Heart left ventricle (tissue), 13 donors: ENCODE measurements at regions not wholly inside any gene's neighbourhood (a gene's known extent, or its start where the extent isn't known, plus 50 kb on each side); places are given as distances from the start of the nearest gene placed in this dataset.
"Not testable (repeated sequence)": the region's sequence is repeated elsewhere in the genome, so short reads cannot be mapped to it uniquely, and the experiment has no call there.

Source experiments
- CTCF ChIP-seq, 12 donors: fragments of 200-600 bp; sonication (generic) in 4 of 12; IDR thresholded peaks; one replicate each; pipeline versions ENCODE4 v1.5.0 to v1.8.0; 2018 to 2022; ENCODE audit warnings: antibody characterized with exemption in 12 of 12, mild to moderate bottlenecking in 5 of 12
- POLR2A ChIP-seq, 2 donors: fragments of 450-650 bp; IDR thresholded peaks; one replicate each; pipeline ENCODE4 v1.6.1; 2017; ENCODE audit warnings: antibody characterized with exemption in 2 of 2, mild to moderate bottlenecking in 2 of 2, moderate library complexity in 2 of 2
- donor health status: ischemic (EF 13 %, LVEDD 7.1; RV severe dilation, severe dysfunction).
- donor health status: DM: no; HTN: yes; CAD: no.
- donor health status: DM: no; HTN: no; CAD: no.
- donor health status: ischemic (EF 25% LVEDD 6.9; RV normal size, moderate dysfunction).
- donor health status: ischemic (EF 25% LVEDD 5.7; RV mildly dilated, moderate dysfunction).
- donor health status: ischemic (EF 35%, LVEDD 5.7; RV mildly dilated, moderate dysfunction).
- donor health status: nonischemic (EF 11% LVEDD 7.7; RV severe dilation, severe dysfunction).
- donor health status: DM: yes; HTN: yes; CAD: no.
- donor health status: PGD.
- donor health status: ischemic (EF 29% LVEDD 5.4; RV normal size, mild dysfunction).
- donor health status: nonischemic (EF 23%, LVEDD 6.1; RV moderate dilation, normal function).

- not testable (repeated sequence) for TF ChIP-seq CTCF, POLR2A (IDR thresholded peaks at IDR 0.05)
These were observed 268.6 kb upstream of the ZNF337 start for GRCh38 chr20:25965203-25965602.
